ENCODE measurements at regions not wholly inside any gene's neighbourhood (a gene's known extent, or its start where the extent isn't known, plus 50 kb on each side); places are given as distances from the start of the nearest gene placed in this dataset.

GRCh38 chr3:55267206-55267930 lies 219.7 kb downstream of the WNT5A start:
- no peak for TF ChIP-seq POLR2AphosphoS5 (IDR thresholded peaks at IDR 0.05)
- TF ChIP-seq, protein P1, sequence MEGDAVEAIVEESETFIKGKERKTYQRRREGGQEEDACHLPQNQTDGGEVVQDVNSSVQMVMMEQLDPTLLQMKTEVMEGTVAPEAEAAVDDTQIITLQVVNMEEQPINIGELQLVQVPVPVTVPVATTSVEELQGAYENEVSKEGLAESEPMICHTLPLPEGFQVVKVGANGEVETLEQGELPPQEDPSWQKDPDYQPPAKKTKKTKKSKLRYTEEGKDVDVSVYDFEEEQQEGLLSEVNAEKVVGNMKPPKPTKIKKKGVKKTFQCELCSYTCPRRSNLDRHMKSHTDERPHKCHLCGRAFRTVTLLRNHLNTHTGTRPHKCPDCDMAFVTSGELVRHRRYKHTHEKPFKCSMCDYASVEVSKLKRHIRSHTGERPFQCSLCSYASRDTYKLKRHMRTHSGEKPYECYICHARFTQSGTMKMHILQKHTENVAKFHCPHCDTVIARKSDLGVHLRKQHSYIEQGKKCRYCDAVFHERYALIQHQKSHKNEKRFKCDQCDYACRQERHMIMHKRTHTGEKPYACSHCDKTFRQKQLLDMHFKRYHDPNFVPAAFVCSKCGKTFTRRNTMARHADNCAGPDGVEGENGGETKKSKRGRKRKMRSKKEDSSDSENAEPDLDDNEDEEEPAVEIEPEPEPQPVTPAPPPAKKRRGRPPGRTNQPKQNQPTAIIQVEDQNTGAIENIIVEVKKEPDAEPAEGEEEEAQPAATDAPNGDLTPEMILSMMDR (IDR thresholded peaks at IDR 0.05), result no peak
- no peak for TF ChIP-seq POLR2A (IDR thresholded peaks at IDR 0.05)
